SU-DHL-6 (cell line): ENCODE measurements at regions not wholly inside any gene's neighbourhood (a gene's known extent, or its start where the extent isn't known, plus 50 kb on each side); places are given as distances from the start of the nearest gene placed in this dataset.

ENCODE experiments used
- EZH2phosphoT487 ChIP-seq: fragments of 200-600 bp; sonication (generic), shearing (Covaris generic); conservative IDR thresholded peaks from 2 replicates; pipeline ENCODE4 v1.6.1; 2018; ENCODE audit warnings: mild to moderate bottlenecking, antibody characterized with exemption, low read length, moderate library complexity, mixed read lengths
- TF ChIP-seq, protein P1 (sequence below): fragments of 200-600 bp; sonication (generic); IDR thresholded peaks from one replicate; pipeline ENCODE4 v1.5.1; 2017; ENCODE audit warnings: antibody characterized with exemption, mild to moderate bottlenecking, low read length, moderate library complexity; ENCODE audit not compliant: insufficient read depth, poor library complexity, severe bottlenecking

- TF ChIP-seq, protein P1, sequence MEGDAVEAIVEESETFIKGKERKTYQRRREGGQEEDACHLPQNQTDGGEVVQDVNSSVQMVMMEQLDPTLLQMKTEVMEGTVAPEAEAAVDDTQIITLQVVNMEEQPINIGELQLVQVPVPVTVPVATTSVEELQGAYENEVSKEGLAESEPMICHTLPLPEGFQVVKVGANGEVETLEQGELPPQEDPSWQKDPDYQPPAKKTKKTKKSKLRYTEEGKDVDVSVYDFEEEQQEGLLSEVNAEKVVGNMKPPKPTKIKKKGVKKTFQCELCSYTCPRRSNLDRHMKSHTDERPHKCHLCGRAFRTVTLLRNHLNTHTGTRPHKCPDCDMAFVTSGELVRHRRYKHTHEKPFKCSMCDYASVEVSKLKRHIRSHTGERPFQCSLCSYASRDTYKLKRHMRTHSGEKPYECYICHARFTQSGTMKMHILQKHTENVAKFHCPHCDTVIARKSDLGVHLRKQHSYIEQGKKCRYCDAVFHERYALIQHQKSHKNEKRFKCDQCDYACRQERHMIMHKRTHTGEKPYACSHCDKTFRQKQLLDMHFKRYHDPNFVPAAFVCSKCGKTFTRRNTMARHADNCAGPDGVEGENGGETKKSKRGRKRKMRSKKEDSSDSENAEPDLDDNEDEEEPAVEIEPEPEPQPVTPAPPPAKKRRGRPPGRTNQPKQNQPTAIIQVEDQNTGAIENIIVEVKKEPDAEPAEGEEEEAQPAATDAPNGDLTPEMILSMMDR = no peak
- TF ChIP-seq EZH2phosphoT487 = no peak
Measured at GRCh38 chr6:4588163-4588562, 188.0 kb upstream of the CDYL start.
